Ovary (tissue), 3 donors: ENCODE measurements at regions not wholly inside any gene's neighbourhood (a gene's known extent, or its start where the extent isn't known, plus 50 kb on each side); places are given as distances from the start of the nearest gene placed in this dataset.

Experiments
- POLR2A ChIP-seq: fragments of 450-650 bp; IDR thresholded peaks from one replicate; pipeline ENCODE4 v1.6.1; 2017; ENCODE audit warnings: antibody characterized with exemption, mild to moderate bottlenecking, moderate library complexity
- TF ChIP-seq, protein P1 (sequence below), 3 donors: fragments of 450-650 bp in 2 of 3; fragments of 200-600 bp in 1 of 3; IDR thresholded peaks; one replicate each; pipeline versions ENCODE4 v1.5.1 to v1.8.0; 2016 to 2022; ENCODE audit warnings: antibody characterized with exemption in 3 of 3, mild to moderate bottlenecking in 1 of 3
- donor health status: DM: no; HTN: no; CAD: no.

- TF ChIP-seq, protein P1, sequence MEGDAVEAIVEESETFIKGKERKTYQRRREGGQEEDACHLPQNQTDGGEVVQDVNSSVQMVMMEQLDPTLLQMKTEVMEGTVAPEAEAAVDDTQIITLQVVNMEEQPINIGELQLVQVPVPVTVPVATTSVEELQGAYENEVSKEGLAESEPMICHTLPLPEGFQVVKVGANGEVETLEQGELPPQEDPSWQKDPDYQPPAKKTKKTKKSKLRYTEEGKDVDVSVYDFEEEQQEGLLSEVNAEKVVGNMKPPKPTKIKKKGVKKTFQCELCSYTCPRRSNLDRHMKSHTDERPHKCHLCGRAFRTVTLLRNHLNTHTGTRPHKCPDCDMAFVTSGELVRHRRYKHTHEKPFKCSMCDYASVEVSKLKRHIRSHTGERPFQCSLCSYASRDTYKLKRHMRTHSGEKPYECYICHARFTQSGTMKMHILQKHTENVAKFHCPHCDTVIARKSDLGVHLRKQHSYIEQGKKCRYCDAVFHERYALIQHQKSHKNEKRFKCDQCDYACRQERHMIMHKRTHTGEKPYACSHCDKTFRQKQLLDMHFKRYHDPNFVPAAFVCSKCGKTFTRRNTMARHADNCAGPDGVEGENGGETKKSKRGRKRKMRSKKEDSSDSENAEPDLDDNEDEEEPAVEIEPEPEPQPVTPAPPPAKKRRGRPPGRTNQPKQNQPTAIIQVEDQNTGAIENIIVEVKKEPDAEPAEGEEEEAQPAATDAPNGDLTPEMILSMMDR (IDR thresholded peaks at IDR 0.05), result no peak
- no peak for TF ChIP-seq POLR2A
Measured at GRCh38 chr21:15204970-15205286, 140.1 kb upstream of the NRIP1 start.
